Stimulated activated CD4-positive, alpha-beta T cell treated with anti-CD3 and anti-CD28 coated beads, Interleukin-15, amount 100 ng/mL, for 1 hour (primary cell): ENCODE measurements at regions not wholly inside any gene's neighbourhood (a gene's known extent, or its start where the extent isn't known, plus 50 kb on each side); places are given as distances from the start of the nearest gene placed in this dataset.

Source experiments
- DNase-seq, 2 donors: peaks; one replicate each; pipeline ENCODE4 v3.0.0-alpha.2; 2020; ENCODE audit warnings: low read depth in 1 of 2, low spot score in 1 of 2

DNA sequence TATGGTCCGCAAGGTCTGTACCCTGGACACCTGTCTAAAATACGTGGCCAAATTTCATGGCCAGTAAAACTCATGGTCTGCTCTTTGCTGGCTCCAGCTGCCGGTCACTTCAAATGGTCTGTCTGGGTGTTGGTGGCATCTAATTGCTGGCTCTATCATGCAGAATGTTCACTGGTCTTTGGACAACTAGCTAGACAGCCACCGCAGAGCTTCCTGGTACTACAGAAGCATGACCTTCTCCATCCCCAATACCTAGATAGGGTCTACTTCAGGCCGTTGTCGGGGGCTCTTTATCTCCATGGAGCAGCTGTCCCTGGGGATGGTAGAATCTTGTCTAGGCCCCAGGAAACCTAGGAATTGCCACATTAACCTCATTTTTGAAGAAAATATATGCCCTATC, 88.4 kb upstream of the RMDN2 start:
- no peak for DNase-seq

DNA sequence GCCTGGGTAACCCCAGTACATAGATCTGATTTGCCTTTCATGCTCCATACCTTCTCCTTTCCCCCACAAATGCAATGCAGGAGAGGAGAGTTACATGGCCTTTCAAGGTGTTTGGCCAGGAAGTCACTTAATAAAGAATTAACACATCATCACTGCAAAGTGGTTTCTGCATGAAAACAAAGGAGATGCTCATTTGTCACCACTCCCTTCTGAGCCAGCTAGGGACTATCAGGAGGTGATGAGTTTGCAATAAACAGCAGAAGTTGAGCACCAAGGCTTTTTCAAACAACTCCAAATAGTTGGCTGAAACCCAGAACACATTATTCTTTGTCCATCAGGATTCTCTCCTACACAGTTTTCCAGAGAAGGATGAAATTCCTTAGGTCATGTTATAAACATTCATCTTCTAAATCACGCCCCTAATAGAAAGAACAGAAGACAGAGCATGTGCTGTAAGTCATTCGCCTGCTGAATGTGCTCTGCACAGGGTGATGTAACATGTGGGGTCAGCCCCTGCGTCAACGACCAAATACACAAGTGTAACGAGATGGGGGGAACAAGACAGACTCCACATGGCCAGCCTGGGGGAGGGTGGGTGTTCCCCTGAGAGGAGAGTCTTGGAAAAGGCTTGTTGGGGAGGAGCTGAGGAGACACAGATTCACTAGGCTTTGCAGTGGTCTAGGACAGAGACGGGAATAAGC, 87.3 kb upstream of the RMDN2 start:
- no peak for DNase-seq

DNA sequence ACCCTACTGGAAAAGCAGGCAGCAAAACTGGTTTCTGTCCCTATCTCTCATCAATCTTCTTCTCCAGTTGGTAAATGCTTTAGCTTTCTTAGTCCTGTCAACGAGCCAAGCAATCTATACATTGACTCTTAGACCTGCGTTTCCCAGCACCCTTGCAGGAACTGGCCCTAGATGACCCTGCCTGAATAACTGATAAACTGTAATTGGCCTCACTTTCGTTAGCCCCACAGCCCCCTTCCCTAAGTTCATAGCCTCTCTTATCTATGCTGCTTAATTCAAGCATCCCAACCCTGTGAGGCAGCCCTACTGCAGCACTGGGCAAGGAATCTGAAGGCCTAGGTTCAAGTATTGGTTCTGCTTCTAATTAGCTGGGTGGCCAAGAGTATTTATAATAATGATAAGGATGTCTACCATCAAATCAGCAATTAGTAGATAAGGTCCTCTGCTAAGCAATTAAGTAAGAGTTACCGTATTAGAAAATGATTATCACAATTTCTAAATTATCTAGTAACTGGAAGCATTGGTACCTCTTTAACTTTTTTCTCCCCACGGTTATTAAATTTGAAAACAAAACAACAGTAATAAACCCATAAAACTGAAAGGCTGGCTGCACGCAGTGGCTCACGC, 86.4 kb upstream of the RMDN2 start:
- no peak for DNase-seq

DNA sequence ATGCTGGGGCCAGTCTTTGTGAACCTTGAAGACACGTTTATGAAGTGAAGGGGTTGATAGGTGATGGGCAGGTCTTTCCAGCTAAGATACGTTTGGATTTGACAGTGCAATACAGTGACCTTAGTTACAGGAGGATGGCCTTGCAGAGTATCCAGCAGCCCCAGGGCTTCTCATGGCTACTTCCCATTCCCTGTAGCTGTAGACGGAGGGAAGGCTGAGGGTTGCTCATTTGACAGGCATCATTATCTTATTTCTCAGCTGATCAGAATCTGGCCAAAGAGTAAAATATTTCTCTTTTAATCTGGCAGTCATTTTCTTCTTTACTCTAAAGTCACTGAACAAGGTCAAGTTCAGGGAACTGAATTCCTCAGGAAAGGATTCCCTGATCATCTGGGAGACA, 85.1 kb upstream of the RMDN2 start:
- DNase-seq = no peak

DNA sequence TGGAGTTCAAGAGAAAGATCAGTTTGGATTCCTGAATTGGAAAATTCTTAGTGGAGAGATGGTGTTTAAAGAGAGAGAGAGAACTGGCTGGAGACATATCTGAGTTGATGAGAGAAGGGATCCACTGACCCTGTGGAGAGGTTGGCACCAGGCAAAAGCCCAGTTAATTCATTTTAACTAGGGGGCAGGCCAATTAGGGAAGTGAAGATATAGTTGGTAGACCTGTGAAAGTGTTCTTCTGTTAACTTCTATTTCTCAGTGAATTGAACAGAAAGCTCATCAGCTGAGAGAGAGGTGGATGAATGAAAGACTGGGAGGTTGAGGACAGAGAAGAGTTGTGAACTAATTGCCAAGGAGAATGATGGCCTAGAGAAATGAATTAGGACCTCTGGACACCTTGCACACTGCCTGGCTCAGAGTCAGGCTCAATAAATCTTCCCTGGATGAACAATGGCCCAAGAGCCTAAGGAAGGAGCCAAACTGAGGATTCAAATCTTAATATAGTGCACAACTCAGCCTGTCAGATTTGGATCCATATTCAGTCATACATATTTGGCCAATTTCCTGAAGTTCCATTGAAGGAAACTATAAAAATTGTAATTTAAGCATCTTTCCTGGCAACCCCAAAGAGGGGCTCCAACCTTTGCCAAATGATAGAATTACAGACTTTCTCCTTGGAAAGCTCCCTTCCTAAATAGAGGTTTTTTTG, 82.2 kb upstream of the RMDN2 start:
- DNase-seq = no peak

DNA sequence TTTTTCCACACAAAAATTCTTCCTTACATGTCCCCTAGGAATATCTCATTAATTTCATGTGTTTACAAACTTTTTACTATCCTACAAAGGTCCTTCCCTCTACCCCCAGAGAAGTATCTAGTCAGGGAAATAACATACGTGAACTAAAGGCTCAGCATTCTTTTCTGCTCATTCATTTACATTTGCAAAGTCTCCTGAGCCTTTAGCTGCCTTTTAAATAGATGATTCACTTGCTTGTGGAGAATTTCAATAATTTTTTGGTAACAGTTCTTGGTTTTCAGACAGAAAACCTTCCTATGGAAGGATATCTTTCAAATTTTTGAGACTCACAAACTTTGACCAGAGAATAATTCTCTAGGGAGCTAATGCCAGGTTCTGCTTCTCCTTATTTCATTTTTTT, 81.5 kb upstream of the RMDN2 start:
- DNase-seq = no peak

DNA sequence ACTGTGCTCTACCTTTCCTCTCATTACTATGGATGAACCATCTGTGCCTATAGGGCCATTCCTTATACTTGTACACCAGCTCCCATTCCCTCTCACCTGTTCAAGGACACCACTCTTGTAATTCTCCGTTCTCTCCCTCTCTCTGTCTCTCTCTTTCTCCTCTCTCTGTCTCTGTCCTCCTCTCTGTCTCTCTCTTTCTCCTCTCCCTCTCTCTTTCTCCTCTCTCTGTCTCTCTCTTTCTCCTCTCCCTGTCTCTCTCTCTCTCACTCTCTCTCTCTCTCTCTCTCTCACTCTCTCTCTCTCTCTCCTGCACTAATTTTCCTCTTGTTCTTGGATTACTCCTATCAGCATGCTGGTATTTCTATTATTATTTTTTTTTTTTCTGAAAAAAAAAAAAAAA, 78.9 kb upstream of the RMDN2 start:
- DNase-seq = no peak

DNA sequence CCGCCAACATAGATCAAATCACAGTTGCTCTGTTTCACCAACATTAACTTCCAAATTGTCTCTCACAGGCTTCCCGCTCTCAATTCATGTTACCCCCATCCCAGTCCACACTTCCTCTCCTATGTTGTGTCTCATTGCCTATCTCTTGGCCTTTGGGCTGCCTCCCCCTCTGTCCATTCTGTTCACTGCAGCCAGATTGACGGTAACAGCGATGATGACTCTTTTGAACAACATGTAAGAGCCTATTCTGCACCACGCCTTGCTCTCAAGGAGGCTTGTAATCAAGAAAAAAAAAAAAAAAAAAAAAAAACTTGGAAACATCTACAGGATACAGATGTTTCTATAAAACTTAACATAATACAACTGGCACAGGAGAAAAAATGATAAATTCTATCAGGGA, 77.3 kb upstream of the RMDN2 start:
- no peak for DNase-seq

DNA sequence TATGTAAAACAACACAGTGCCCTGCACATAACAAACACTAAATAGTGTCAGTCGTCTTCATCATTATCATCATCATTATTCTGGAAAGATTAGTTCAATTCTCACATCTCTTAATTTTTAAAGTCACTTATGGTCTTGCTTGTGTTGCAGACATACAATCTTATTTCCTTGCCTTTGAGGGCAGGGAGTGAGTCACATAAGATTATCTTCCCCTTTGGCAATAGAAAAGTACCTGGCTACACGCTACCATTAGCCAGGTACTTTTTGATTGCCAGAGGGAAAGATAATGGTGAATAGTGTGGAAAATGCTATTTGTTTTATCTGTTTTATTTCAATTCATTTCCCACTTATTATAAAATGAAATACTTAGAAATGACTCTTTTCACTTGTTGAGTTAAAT, 76.6 kb upstream of the RMDN2 start:
- DNase-seq = no peak

DNA sequence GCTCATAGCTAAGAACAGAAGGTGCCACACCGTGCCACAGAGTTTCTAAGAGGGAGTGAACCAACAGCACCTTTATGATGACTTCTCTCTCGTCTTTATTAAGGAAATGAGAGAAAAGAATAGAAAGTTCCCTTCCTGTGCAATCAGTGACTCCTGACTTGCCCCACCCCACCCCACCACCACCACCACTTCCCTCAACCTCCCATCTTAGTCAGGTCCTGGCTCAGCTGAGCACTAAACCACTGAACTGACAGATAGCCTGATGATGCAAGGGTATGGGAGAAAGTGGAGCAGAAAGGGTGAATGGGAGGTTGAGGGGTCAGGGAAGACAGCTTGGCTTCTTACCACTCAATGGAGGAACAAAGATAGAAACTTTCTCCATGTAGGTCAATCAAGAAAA, 75.2 kb upstream of the RMDN2 start:
- no peak for DNase-seq

DNA sequence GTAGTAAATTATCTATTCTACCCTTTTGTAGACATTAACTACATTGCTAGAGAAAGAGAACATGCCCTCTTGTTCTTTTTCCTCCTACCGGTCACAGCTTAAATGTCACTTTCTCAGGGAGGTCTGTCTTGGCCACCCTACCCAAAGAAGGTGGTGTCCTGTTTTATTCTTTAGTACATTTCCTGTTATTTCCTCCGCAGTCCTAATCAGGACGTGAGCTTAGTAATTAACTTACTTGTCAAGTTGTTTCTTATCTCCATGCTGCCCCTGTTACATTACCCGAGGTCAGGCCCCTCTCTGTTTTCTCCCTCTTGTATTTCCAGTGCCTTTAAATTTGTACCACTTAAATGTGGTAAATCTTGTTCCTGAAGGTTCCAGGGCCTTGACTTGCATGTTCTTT, 73.7 kb upstream of the RMDN2 start:
- DNase-seq = no peak

DNA sequence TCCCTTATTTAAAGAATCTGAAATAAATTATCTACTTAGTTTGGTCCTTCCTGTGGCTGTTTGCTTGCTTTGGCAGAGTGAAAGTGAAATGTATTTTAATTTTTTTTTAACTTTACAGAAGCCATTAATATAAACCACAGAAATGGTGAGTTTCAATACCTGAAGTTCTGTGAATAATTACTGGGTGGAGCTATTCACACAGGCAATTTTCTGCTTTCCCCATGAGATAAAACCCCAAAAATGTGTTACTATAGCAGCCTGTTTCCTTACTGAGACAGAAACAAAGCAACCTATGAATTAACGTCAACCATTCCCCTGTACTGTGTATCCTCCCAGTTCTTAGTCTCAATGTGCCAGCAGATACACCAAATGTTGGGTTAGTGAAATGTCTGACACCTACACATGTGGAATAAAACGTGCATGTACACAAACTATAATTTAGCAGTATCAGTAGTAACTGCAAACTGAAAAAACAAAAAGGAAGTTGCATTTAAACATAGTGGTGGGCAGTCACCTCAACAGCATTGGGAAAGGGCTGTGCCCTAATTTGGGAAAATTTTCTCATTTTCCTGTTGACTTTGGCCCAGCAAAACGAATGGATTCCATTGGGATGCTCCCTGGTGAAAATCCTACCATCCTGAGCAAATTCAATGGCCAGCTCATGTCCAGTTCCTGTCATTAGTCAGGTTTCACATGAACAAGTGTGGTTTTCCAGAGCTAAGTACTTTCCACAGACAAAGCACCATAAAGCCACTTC, 73.1 kb upstream of the RMDN2 start:
- no peak for DNase-seq

DNA sequence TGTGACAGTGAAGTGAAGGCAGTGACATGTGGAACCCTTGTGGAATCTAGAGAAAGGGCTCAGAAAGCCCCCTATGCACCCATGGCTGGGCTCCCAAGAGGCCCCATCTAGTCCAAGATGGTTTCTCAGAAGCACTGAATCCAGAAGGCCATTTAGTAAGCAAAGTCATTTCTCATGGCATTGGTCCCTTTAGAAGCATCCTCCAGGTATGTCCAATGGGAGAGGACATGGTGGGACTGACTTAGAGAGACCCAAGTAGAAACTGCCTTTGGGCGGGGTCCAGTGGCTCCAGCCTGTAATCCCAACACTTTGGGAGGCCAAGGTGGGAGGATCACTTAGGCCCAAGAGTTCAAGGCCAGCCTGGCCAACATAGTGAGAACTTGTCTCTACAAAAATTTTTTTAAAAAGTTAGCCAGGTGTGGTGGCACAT, 72.5 kb upstream of the RMDN2 start:
- no peak for DNase-seq

DNA sequence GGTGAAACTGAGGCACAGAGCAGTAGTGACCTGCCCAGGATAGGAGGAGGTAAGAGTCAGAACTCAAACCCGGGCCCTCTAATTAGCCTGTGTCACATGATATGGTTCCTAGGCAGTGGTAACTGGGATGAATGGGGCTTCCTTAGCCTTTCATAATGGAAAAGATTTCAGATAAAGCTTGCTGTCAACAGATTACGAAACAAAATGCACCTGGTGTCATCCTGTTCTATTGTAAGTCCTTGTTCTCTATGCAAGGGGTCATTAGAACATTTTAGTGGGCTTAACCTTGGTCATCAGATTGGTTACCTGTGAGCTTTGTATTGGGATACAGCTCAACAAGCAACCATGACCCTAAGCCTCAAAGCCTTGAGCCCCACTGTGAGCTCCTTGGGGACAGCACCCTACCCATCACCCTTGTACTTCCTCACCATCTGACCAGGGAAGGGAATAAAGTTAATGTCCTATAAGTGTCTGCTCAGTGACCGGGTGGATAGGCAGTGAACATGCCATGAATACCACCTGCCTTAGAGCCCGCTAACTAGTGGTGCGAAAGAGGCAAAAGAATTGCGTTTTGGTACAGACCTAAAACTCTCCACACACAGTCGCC, 70.3 kb upstream of the RMDN2 start:
- no peak for DNase-seq

DNA sequence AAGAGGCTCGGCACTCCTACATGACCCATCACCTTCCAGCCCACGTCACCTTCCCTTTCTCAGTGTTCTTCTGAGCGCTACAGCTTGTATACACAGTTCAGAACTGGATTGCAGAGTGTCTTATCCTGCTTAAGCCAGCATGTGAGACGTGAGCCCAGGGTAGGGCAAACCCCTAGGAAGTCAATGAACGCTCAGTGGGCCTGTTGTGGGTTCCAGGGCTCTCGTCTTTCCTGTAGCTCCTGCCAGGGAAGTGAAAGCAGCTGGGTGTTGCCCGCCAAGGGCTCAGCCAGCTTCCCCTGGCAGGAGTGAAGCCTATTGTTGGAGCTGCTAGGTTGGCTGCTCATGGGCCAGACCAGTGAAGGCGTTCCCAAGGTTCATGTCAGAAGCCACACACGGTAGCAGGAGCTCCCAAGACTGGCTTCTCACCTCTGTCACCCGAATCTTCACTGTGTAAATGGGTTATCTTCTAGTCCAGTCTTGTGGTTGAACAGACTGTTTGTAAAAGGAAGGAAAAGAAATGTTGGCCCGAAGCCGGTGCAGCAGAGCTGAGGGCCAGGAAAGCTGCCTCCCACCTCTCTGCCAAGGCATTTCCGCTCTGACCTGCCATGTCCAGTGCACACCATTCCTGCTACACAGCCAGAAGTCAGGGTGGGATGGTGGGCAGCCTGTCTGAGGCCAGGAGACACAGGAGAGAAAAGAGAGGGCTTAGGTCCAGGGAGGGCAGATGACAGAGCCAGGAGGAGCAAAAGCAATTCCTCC, 69.6 kb upstream of the RMDN2 start:
- no peak for DNase-seq

DNA sequence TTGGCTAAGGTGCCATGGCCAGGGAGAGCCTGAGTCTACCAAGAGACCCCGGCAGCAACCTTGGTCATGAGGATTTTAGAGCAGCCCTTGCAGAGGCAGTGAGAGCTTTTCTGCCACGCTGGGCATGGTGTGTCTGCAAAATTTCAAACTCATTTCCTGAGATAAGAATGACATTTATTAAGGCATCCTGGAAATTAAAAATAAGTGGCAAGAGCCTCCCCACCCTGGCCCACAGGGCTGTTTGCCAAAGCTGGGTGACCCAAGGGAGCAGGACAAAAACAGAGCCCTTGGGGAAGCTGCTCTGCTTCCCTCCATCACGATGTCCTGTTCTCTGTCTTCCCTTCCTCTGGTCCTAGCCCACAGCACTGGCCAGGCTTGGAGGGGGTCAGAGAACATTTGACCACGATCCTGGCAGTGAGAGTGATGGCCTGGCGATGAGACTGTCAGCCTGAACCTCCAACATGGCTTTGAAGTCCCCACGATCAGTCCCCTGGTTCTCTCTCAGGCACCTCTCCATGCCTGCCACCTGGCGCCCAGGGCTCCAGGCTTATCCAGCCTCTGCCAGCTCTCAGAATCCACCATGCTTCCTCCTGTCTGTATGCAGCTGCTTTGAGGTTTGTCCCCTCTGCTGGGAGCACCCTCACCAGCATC, 68.9 kb upstream of the RMDN2 start:
- DNase-seq = no peak

DNA sequence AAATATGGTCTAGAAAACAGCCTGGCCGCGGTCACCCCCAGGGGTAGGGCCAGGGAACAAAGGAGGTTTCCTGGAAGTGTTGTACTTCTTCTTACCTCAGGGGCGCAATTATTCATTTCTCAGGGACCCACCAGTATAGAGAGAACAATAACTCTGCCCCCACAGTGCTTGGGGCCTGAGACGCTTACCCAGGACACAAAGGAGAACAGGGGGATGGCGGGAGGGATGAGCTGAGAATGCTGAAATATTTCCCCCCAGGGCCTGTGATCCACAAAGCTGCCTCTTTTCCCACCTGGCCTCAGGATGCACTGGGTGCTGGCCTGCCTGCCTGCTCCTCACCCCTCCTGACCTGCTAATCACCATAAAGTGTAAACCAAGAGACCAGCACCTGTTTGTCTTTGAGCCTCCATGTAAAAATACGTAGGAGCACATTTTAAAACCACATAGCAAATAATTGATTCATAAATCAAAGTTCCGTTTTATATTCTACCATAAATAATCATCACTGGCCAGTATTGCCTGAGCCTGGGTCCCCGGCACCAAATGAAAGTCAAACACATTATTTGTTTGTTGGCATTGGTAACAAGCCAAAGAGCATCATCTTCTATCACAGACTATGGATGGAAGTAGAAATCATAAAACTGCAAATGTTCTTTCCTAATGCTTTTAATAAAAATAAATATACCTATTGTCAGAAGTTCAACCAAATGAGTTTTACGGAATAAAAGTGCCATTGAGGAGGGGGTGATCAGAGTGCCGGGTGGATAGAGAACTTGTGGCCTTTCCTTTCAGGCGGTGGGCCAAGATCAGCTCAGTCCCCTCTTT, 67.3 kb upstream of the RMDN2 start:
- no peak for DNase-seq

DNA sequence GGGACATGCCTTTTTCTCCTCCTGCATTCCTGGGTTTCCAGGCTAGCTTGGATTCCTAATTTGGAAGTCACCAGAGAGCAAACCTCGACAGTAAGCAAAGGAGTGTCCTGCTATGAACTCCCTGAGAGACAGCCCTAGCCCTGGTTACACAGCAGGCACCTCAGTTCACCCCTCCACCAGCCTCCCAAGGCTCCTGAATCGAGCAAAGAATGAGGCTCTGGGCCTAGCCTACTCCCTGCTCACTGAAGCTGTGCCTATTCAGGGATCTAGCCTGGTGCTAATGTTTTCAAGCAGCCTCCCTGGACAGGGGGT, 66.7 kb upstream of the RMDN2 start:
- DNase-seq = no peak

DNA sequence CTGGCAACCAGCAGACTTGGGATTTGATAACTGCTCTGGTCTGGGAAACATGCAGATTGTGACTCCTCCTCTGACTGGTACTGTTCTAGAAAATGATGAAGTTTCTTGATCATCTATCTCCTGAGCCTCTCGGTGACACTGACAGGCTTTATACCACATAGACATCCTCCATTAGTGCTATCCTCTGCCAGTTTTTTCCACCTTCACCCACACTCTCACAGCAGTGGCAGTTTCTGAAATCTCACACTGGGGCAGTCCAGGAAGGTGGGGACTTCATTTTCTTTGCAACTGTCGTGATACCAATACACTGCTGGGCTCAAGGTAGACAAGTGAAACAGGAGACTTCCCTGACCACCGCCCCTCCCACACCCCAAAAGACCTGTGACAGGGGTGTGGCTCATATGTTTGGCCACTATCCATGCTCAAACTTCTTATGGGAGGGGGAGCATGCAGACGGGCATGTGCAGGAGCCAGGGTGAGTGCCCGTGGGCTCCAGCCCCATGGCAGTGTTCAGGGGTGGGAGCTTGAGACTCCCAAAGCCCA, 66.3 kb upstream of the RMDN2 start:
- DNase-seq = no peak
